ENCODE measurements at regions not wholly inside any gene's neighbourhood (a gene's known extent, or its start where the extent isn't known, plus 50 kb on each side); places are given as distances from the start of the nearest gene placed in this dataset.
A peak's percentile ranks its signal among the peaks of the same experiment; 100 is the strongest.

GRCh38 chr16:82527101-82527500 is 99.7 kb upstream of the CDH13 start:
- Histone ChIP-seq H3K27me3 (ENCODE audit: control insufficient read depth, insufficient read depth, low read length) (no peaks in the 10 kb centered on the region), H3K27ac (ENCODE audit: low read length) (no peak overlapping the region)
- WGBS (ENCODE audit: insufficient coverage, low lambda C conversion rate) = 90% methylated on average over 3 of the region's 7 CpGs

GRCh38 chr16:82524976-82525375 is 101.8 kb upstream of the CDH13 start:
- no peaks in the 10 kb centered on the region for H3K4me1 ChIP-seq (ENCODE audit: control insufficient read depth, insufficient read depth, low read length)
- no peak for DNase-seq
- H3K27me3 ChIP-seq (ENCODE audit: control insufficient read depth, insufficient read depth, low read length) = no peaks in the 10 kb centered on the region
- no CpG with 5 or more reads among the region's 1 CpG for WGBS (ENCODE audit: insufficient coverage, low lambda C conversion rate)
- H3K4me3 ChIP-seq (ENCODE audit: low read length) = no peak overlapping the region
- no peaks in the 10 kb centered on the region for H3K9me3 ChIP-seq (ENCODE audit: control insufficient read depth, low read depth, low read length)
- H3K27ac ChIP-seq (ENCODE audit: low read length) = no peak overlapping the region
- no peaks in the 10 kb centered on the region for H3K36me3 ChIP-seq (ENCODE audit: control insufficient read depth, insufficient read depth, low read length)

More at GRCh38 chr16:82527101-82527500, 99.7 kb upstream of the CDH13 start:
- H3K9me3 ChIP-seq (ENCODE audit: control insufficient read depth, low read depth, low read length) = no peaks in the 10 kb centered on the region
- no peak overlapping the region for H3K4me3 ChIP-seq (ENCODE audit: low read length)
- H3K4me1 ChIP-seq (ENCODE audit: control insufficient read depth, insufficient read depth, low read length) = no peaks in the 10 kb centered on the region
- no peaks in the 10 kb centered on the region for H3K36me3 ChIP-seq (ENCODE audit: control insufficient read depth, insufficient read depth, low read length)
- no peak for DNase-seq

GRCh38 chr16:82523815-82524214 is 103.0 kb upstream of the CDH13 start:
- no peak for DNase-seq
- Histone ChIP-seq H3K9me3 (ENCODE audit: control insufficient read depth, low read depth, low read length) (no peaks in the 10 kb centered on the region), H3K4me3 (ENCODE audit: low read length) (no peak overlapping the region), H3K27me3 (ENCODE audit: control insufficient read depth, insufficient read depth, low read length) (no peaks in the 10 kb centered on the region), H3K4me1 (ENCODE audit: control insufficient read depth, insufficient read depth, low read length) (no peaks in the 10 kb centered on the region), H3K27ac (ENCODE audit: low read length) (no peak overlapping the region), H3K36me3 (ENCODE audit: control insufficient read depth, insufficient read depth, low read length) (no peaks in the 10 kb centered on the region)
- WGBS (ENCODE audit: insufficient coverage, low lambda C conversion rate) = no CpG with 5 or more reads among the region's 1 CpG

GRCh38 chr16:82522026-82522425 is 104.7 kb upstream of the CDH13 start:
- Histone ChIP-seq H3K4me1 (ENCODE audit: control insufficient read depth, insufficient read depth, low read length) (no peaks in the 10 kb centered on the region), H3K27ac (ENCODE audit: low read length) (no peak overlapping the region), H3K9me3 (ENCODE audit: control insufficient read depth, low read depth, low read length) (no peaks in the 10 kb centered on the region), H3K36me3 (ENCODE audit: control insufficient read depth, insufficient read depth, low read length) (no peaks in the 10 kb centered on the region), H3K27me3 (ENCODE audit: control insufficient read depth, insufficient read depth, low read length) (no peaks in the 10 kb centered on the region), H3K4me3 (ENCODE audit: low read length) (no peak overlapping the region)
- WGBS (ENCODE audit: insufficient coverage, low lambda C conversion rate) = no CpG with 5 or more reads among the region's 6 CpGs
- DNase-seq = no peak

- no peak overlapping the region for H3K27ac ChIP-seq (ENCODE audit: low read length)
- H3K4me3 ChIP-seq (ENCODE audit: low read length) = no peak overlapping the region
- H3K4me1 ChIP-seq (ENCODE audit: control insufficient read depth, insufficient read depth, low read length) = no peaks in the 10 kb centered on the region
- no peak for DNase-seq
- H3K36me3 ChIP-seq (ENCODE audit: control insufficient read depth, insufficient read depth, low read length) = no peaks in the 10 kb centered on the region
- H3K27me3 ChIP-seq (ENCODE audit: control insufficient read depth, insufficient read depth, low read length) = no peaks in the 10 kb centered on the region
- H3K9me3 ChIP-seq (ENCODE audit: control insufficient read depth, low read depth, low read length) = no peaks in the 10 kb centered on the region
- WGBS (ENCODE audit: insufficient coverage, low lambda C conversion rate) = 100% methylated on average over 1 of the region's 2 CpGs
Measured at GRCh38 chr16:82518811-82519210, 108.0 kb upstream of the CDH13 start.

GRCh38 chr16:82514262-82514661 is 112.5 kb upstream of the CDH13 start:
- no peak for DNase-seq
- H3K36me3 ChIP-seq (ENCODE audit: control insufficient read depth, insufficient read depth, low read length) = no peaks in the 10 kb centered on the region
- WGBS (ENCODE audit: insufficient coverage, low lambda C conversion rate) = no CpG with 5 or more reads among the region's 4 CpGs
- H3K27ac ChIP-seq (ENCODE audit: low read length) = no peak overlapping the region
- H3K4me3 ChIP-seq (ENCODE audit: low read length) = no peak overlapping the region
- no peaks in the 10 kb centered on the region for H3K4me1 ChIP-seq (ENCODE audit: control insufficient read depth, insufficient read depth, low read length)
- H3K27me3 ChIP-seq (ENCODE audit: control insufficient read depth, insufficient read depth, low read length) = no peaks in the 10 kb centered on the region
- H3K9me3 ChIP-seq (ENCODE audit: control insufficient read depth, low read depth, low read length) = no peaks in the 10 kb centered on the region

GRCh38 chr16:82510789-82511305 is 115.9 kb upstream of the CDH13 start:
- 83% methylated on average over 1 of the region's 2 CpGs for WGBS (ENCODE audit: insufficient coverage, low lambda C conversion rate)

DNA sequence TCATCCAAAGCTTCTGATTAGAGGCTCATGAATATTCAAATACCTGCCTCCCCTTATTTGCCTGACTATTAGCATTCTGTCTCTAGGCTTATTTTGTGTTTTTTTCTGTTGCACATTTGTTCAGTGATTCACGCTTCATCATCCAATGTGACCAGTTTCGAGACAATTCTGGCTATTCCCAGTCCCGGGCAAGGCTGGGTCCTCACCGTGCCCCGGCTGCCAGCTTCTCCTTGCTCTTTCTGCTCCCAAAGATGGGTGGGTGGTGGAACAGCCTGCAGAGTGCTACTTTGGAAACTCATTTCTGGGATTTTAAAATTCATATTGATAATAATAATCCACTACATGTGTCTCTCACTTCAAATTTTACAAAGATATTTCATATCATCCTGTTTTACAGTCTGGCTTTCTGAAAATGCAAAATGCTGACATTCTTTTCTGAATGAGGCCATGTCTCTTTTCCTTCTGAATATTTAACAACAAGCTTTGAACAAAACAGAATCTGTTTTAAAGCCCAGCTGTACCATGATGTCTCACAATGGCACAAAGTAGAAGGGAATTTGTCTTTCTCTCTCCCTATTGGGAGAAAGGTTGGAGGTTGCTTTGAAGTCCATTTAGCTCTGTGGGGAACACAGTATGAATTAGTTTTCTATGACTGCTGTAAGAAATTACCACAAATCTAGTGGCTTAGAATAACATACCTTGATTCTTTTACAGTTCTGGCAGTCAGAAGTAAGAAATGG is 116.9 kb upstream of the CDH13 start:
- Histone ChIP-seq H3K27me3 (ENCODE audit: control insufficient read depth, insufficient read depth, low read length) (no peaks in the 10 kb centered on the region), H3K36me3 (ENCODE audit: control insufficient read depth, insufficient read depth, low read length) (no peaks in the 10 kb centered on the region), H3K9me3 (ENCODE audit: control insufficient read depth, low read depth, low read length) (no peaks in the 10 kb centered on the region), H3K27ac (ENCODE audit: low read length) (no peak overlapping the region), H3K4me3 (ENCODE audit: low read length) (no peak overlapping the region), H3K4me1 (ENCODE audit: control insufficient read depth, insufficient read depth, low read length) (peaks cover 3% of the 10 kb centered on the region)
- 83% methylated on average over 1 of the region's 5 CpGs for WGBS (ENCODE audit: insufficient coverage, low lambda C conversion rate)
- DNase-seq = no peak

More at GRCh38 chr16:82510789-82511305, 115.9 kb upstream of the CDH13 start:
- no peak overlapping the region for H3K27ac ChIP-seq (ENCODE audit: low read length)
- H3K36me3 ChIP-seq (ENCODE audit: control insufficient read depth, insufficient read depth, low read length) = no peaks in the 10 kb centered on the region
- DNase-seq = no peak
- no peaks in the 10 kb centered on the region for H3K9me3 ChIP-seq (ENCODE audit: control insufficient read depth, low read depth, low read length)
- H3K27me3 ChIP-seq (ENCODE audit: control insufficient read depth, insufficient read depth, low read length) = no peaks in the 10 kb centered on the region
- no peak overlapping the region for H3K4me3 ChIP-seq (ENCODE audit: low read length)
- peaks cover 2% of the 10 kb centered on the region for H3K4me1 ChIP-seq (ENCODE audit: control insufficient read depth, insufficient read depth, low read length)

- peak; percentile 30 to 48 for DNase-seq
- no peaks in the 10 kb centered on the region for H3K9me3 ChIP-seq (ENCODE audit: control insufficient read depth, low read depth, low read length)
- no peaks in the 10 kb centered on the region for H3K36me3 ChIP-seq (ENCODE audit: control insufficient read depth, insufficient read depth, low read length)
- WGBS (ENCODE audit: insufficient coverage, low lambda C conversion rate) = 87% methylated on average over 3 of the region's 19 CpGs
- peak overlapping the region; percentile 32 for H3K27ac ChIP-seq (ENCODE audit: low read length)
- peaks cover 4% of the 10 kb centered on the region for H3K4me1 ChIP-seq (ENCODE audit: control insufficient read depth, insufficient read depth, low read length)
- H3K27me3 ChIP-seq (ENCODE audit: control insufficient read depth, insufficient read depth, low read length) = no peaks in the 10 kb centered on the region
- no peak overlapping the region for H3K4me3 ChIP-seq (ENCODE audit: low read length)
Measured at GRCh38 chr16:82506692-82507670, 119.8 kb upstream of the CDH13 start.

DNA sequence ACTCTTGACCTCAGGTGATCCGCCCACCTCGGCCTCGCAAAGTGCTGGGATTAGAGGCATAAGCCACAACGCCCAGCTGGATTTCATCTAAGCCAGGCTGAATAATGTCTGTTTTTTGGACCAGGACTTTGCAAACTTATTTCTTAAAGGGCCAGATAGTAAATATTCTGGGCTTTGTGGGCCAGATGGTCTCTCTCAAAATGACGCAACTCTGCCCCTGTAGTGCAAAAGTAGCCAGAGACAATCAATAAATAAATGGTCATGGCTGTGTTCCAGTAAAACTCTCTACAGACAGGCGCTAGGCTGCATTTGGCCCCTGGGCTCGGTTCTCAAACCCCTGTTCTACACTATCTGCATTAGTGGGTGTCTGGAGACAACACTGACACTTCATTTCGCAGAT is 121.9 kb upstream of the CDH13 start:
- Histone ChIP-seq H3K27ac (ENCODE audit: low read length) (no peak overlapping the region), H3K9me3 (ENCODE audit: control insufficient read depth, low read depth, low read length) (no peaks in the 10 kb centered on the region), H3K4me1 (ENCODE audit: control insufficient read depth, insufficient read depth, low read length) (peaks cover 4% of the 10 kb centered on the region), H3K36me3 (ENCODE audit: control insufficient read depth, insufficient read depth, low read length) (no peaks in the 10 kb centered on the region), H3K27me3 (ENCODE audit: control insufficient read depth, insufficient read depth, low read length) (no peaks in the 10 kb centered on the region), H3K4me3 (ENCODE audit: low read length) (no peak overlapping the region)
- WGBS (ENCODE audit: insufficient coverage, low lambda C conversion rate) = 67% methylated on average over 1 of the region's 8 CpGs
- peak in 1 of 2 donors; percentile 9 for DNase-seq
